K562 (cell line): ENCODE measurements at regions not wholly inside any gene's neighbourhood (a gene's known extent, or its start where the extent isn't known, plus 50 kb on each side); places are given as distances from the start of the nearest gene placed in this dataset.
A peak's percentile ranks its signal among the peaks of the same experiment; 100 is the strongest.

ENCODE experiments used
- ATAC-seq: fragments of 200-7000 bp; cut with Tn5 transposase; 3 replicates; pipeline ENCODE4 v1.9.1; 2020; ENCODE audit warnings: moderate library complexity
- BruUV-seq: library from RNA; stranded (reverse); fragments of 400-500 nt; replicated peaks from 2 replicates; lab custom pipeline; 2021; lab: Mats Ljungman, UMichigan
- CTCF ChIA-PET: fragments of 300-600 bp; formaldehyde crosslinking; extraction: SDS; loops from one replicate; lab custom pipeline; 2021; ENCODE audit warnings: low intra/inter-chr PET ratio; lab: Yijun Ruan, JAX
- POLR2A ChIA-PET: fragments of 300-600, 350-650 bp; sonication (Branson Sonifier 250); formaldehyde crosslinking; extraction: SDS; loops from one replicate; lab custom pipeline; 2021; ENCODE audit warnings: antibody characterized with exemption, inconsistent platforms; lab: Yijun Ruan, JAX
- DNase-seq, 4 experiments: peaks; one replicate each; pipeline versions ENCODE4 v3.0.0 to v3.0.0-alpha.2; 2011 to 2018; ENCODE audit warnings: low spot score in 3 of 4, mixed read lengths in 3 of 4; ENCODE audit errors: extremely low read depth in 1 of 4
- FAIRE-seq: peaks from 2 replicates; lab custom pipeline; 2011; peaks lifted over from hg19 to GRCh38; lab: Jason Lieb, UNC
- H2AFZ ChIP-seq: 2 replicates; pipeline ENCODE4 v1.6.0; 2011; ENCODE audit warnings: low read depth, low read length, control low read depth, inconsistent platforms
- H3K27ac ChIP-seq: fragments of 200-600 bp; 3 replicates; pipeline ENCODE4 v1.8.0; 2011; ENCODE audit warnings: low read depth, mild to moderate bottlenecking, control low read depth, inconsistent platforms, low read length, moderate library complexity, mixed read lengths; ENCODE audit errors: extremely low read depth
- H3K27me3 ChIP-seq, 2 experiments: fragments of 300-600 bp in 1 of 2; 2 replicates in 1 of 2; 3 replicates in 1 of 2; pipeline versions ENCODE4 v1.6.0 to v1.8.0; 2011; ENCODE audit warnings: inconsistent platforms in 2 of 2, low read length in 2 of 2, mild to moderate bottlenecking in 1 of 2, mixed read lengths in 1 of 2, moderate library complexity in 1 of 2; ENCODE audit not compliant: control insufficient read depth in 2 of 2, insufficient read depth in 2 of 2
- H3K36me3 ChIP-seq: fragments of 300-600 bp; 3 replicates; pipeline ENCODE4 v1.8.0; 2011; ENCODE audit warnings: mild to moderate bottlenecking, low read length, inconsistent platforms; ENCODE audit not compliant: control insufficient read depth, insufficient read depth
- H3K4me1 ChIP-seq, 2 experiments: fragments of 200-600 bp in 1 of 2; replicated peaks in 1 of 2; 2 replicates in 1 of 2; 3 replicates in 1 of 2; pipeline versions ENCODE4 v1.5.1 to v1.8.0; 2011; ENCODE audit warnings: inconsistent platforms in 2 of 2, low read length in 2 of 2, mild to moderate bottlenecking in 1 of 2, mixed read lengths in 1 of 2, moderate library complexity in 1 of 2; ENCODE audit not compliant: control insufficient read depth in 2 of 2, insufficient read depth in 2 of 2
- H3K4me2 ChIP-seq: 2 replicates; pipeline ENCODE4 v1.6.1; 2011; ENCODE audit warnings: low read length, control low read depth, inconsistent platforms, mixed read lengths; ENCODE audit not compliant: insufficient read depth
- H3K4me3 ChIP-seq: fragments of 200-600 bp; sonication (generic), shearing (Covaris generic); 2 replicates; pipeline ENCODE4 v1.5.1; 2016; ENCODE audit warnings: control low read depth, inconsistent platforms
- H3K79me2 ChIP-seq: fragments of 200-600 bp; 3 replicates; pipeline ENCODE4 v1.8.0; 2011; ENCODE audit warnings: low read length, inconsistent platforms; ENCODE audit not compliant: control insufficient read depth, insufficient read depth
- H3K9ac ChIP-seq, 2 experiments: 2 replicates each; pipeline versions ENCODE4 v1.6.0 to v1.6.1; 2011; ENCODE audit warnings: low read depth in 2 of 2, low read length in 2 of 2, control low read depth in 1 of 2, inconsistent platforms in 1 of 2, mild to moderate bottlenecking in 1 of 2, mixed read lengths in 1 of 2; ENCODE audit not compliant: insufficient read depth in 1 of 2
- H3K9me1 ChIP-seq: one replicate; pipeline ENCODE4 v1.6.0; 2011; ENCODE audit warnings: inconsistent platforms, mild to moderate bottlenecking, low read length, moderate library complexity; ENCODE audit not compliant: control insufficient read depth, insufficient read depth
- H3K9me3 ChIP-seq: replicated peaks from 2 replicates; pipeline ENCODE4 v1.5.1; 2011; ENCODE audit warnings: low read depth, low read length, inconsistent platforms; ENCODE audit not compliant: control insufficient read depth, insufficient read depth
- H4K20me1 ChIP-seq: replicated peaks from 2 replicates; pipeline ENCODE4 v1.6.1; 2011; ENCODE audit warnings: low read length, inconsistent platforms, mixed read lengths; ENCODE audit not compliant: control insufficient read depth, insufficient read depth
- ARID3B ChIP-seq: fragments of 250-450 bp; sonication (Bioruptor Pico); IDR thresholded peaks from 2 replicates; pipeline ENCODE4 v1.4.0; 2020; ENCODE audit warnings: borderline replicate concordance
- BHLHE40 ChIP-seq: IDR thresholded peaks from 2 replicates; pipeline ENCODE4 v1.6.1; 2011; ENCODE audit warnings: low read length, improper control_type of control experiment
- CCAR2 ChIP-seq: fragments of 200-400 bp; formaldehyde crosslinking; IDR thresholded peaks from 2 replicates; pipeline ENCODE4 v1.6.1; 2017; ENCODE audit warnings: mild to moderate bottlenecking, low read depth, low read length
- HDGF ChIP-seq: fragments of 450-650 bp; IDR thresholded peaks from 2 replicates; pipeline ENCODE4 v1.6.1; 2016
- MAZ ChIP-seq, 2 experiments: fragments of 450-650 bp in 1 of 2; sonication (generic) in 1 of 2; formaldehyde crosslinking; IDR thresholded peaks in 1 of 2; conservative IDR thresholded peaks in 1 of 2; 2 replicates each; pipeline versions ENCODE4 v1.4.0 to v1.5.0; 2020; ENCODE audit warnings: mild to moderate bottlenecking in 1 of 2, missing genetic modification reagents in 1 of 2
- MBD2 ChIP-seq: sonication (generic); IDR thresholded peaks from 2 replicates; pipeline ENCODE4 v1.6.1; 2016; ENCODE audit warnings: low read depth, borderline replicate concordance
- MITF ChIP-seq: IDR thresholded peaks from 2 replicates; pipeline ENCODE4 v1.6.1; 2014; ENCODE audit warnings: antibody characterized with exemption
- SREBF2 ChIP-seq: sonication (generic); formaldehyde crosslinking; IDR thresholded peaks from 2 replicates; pipeline ENCODE4 v1.4.0; 2020; ENCODE audit warnings: mild to moderate bottlenecking, missing genetic modification reagents
- ZSCAN32 ChIP-seq: fragments of 450-650 bp; formaldehyde crosslinking; IDR thresholded peaks from 2 replicates; pipeline ENCODE4 v1.4.0; 2020; ENCODE audit warnings: mild to moderate bottlenecking, moderate library complexity
- WGBS: fragments of 100-300 bp; shearing (Covaris generic); methylation state at CpG from one replicate; pipeline ENCODE4 v1.1.6; 2016; ENCODE audit warnings: low coverage, mixed read lengths; ENCODE audit not compliant: insufficient coverage; ENCODE audit errors: missing lambda C conversion rate; 5-methylcytosine and 5-hydroxymethylcytosine counted together
- in situ Hi-C: fragments of 300-500 bp; cut with MboI; formaldehyde crosslinking; loops from 4 replicates; pipeline ENCODE4 v1.15.0; 2018; ENCODE audit warnings: inconsistent platforms, mixed read lengths
- intact Hi-C: fragments of 100-400 bp; cut with micrococcal nuclease; formaldehyde crosslinking; loops from 2 replicates; pipeline ENCODE4 v1.14.2; 2022

GRCh38 chr1:198935306-198935921 lies 296.6 kb downstream of the PTPRC start:
- H3K27me3 ChIP-seq: no peaks in the 10 kb centered on the region
- H3K9me1 ChIP-seq: no peaks in the 10 kb centered on the region
- in situ Hi-C loops: no loop called here
- ChIA-PET CTCF (no interaction called here), POLR2A (interaction anchor here (0.6 kb wide), 1 partner anchor 309 kb away, joined by 3 read pairs; no protein-coding TSS in a partner anchor)
- no peak for ATAC-seq
- no peaks in the 10 kb centered on the region for H3K36me3 ChIP-seq
- BruUV-seq: no TSS peak
- FAIRE-seq: no peak
- no peak overlapping the region for H3K4me3 ChIP-seq
- H3K9me3 ChIP-seq: no peaks in the 10 kb centered on the region; the same call in none of the 2 replicates
- H3K4me1 ChIP-seq: no peaks in the 10 kb centered on the region
- no peak overlapping the region for H3K4me2 ChIP-seq
- no peak overlapping the region for H3K9ac ChIP-seq
- WGBS: 0% methylated on average over 9 of the region's 9 CpGs
- TF ChIP-seq SREBF2 (CRISPR knock-in tag): no peak
- TF ChIP-seq HDGF: no peak
- TF ChIP-seq MBD2: no peak
- TF ChIP-seq MITF: no peak
- no peak for TF ChIP-seq ARID3B (CRISPR knock-in tag)
- no peak for TF ChIP-seq MAZ (CRISPR knock-in tag; conservative IDR thresholded peaks at IDR 0.05 in 1 of 2, IDR thresholded peaks at IDR 0.05 in 1 of 2)
- TF ChIP-seq BHLHE40: no peak
- TF ChIP-seq CCAR2: no peak
- TF ChIP-seq ZSCAN32 (CRISPR knock-in tag): no peak
- no peak overlapping the region for H2AFZ ChIP-seq
- peak in 1 of 4 experiments; percentile 2 for DNase-seq
- H4K20me1 ChIP-seq: no peaks in the 10 kb centered on the region
- no peak overlapping the region for H3K27ac ChIP-seq
- H3K79me2 ChIP-seq: no peaks in the 10 kb centered on the region
- intact Hi-C loops: no loop called here
